ENCODE measurements at regions not wholly inside any gene's neighbourhood (a gene's known extent, or its start where the extent isn't known, plus 50 kb on each side); places are given as distances from the start of the nearest gene placed in this dataset.

- H3K9ac ChIP-seq (ENCODE audit: insufficient read length, low read depth): no peak overlapping the region
- no peaks in the 10 kb centered on the region for H3K4me1 ChIP-seq (ENCODE audit: insufficient read depth, insufficient read length)
- DNase-seq (ENCODE audit: low read depth, low spot score): no peak
- H3K36me3 ChIP-seq (ENCODE audit: insufficient read depth, insufficient read length, low read length): no peaks in the 10 kb centered on the region
- peaks cover 11% of the 10 kb centered on the region for H3K27me3 ChIP-seq (ENCODE audit: insufficient read depth, insufficient read length)
- H3K9me3 ChIP-seq (ENCODE audit: insufficient read depth, low read length): peaks cover 5% of the 10 kb centered on the region; the same call in 1 of the 2 replicates
- no peak overlapping the region for H3K4me3 ChIP-seq (ENCODE audit: insufficient read length, low read depth)
- TF ChIP-seq YY1 (IDR thresholded peaks at IDR 0.05; ENCODE audit: insufficient read depth, insufficient read length) (no peak), SUZ12 (IDR thresholded peaks at IDR 0.05; ENCODE audit: extremely low read depth, insufficient read depth, insufficient read length) (no peak), ZNF274 (IDR thresholded peaks at IDR 0.05; ENCODE audit: low read depth, low read length) (no peak)
These were observed 303.9 kb downstream of the C16orf95 start for GRCh38 chr16:87012954-87013938.

GRCh38 chr16:87014112-87014511 lies 303.1 kb downstream of the C16orf95 start:
- Histone ChIP-seq H3K27me3 (ENCODE audit: insufficient read depth, insufficient read length) (peaks cover 11% of the 10 kb centered on the region), H3K4me1 (ENCODE audit: insufficient read depth, insufficient read length) (no peaks in the 10 kb centered on the region), H3K9me3 (ENCODE audit: insufficient read depth, low read length) (no peaks in the 10 kb centered on the region), H3K4me3 (ENCODE audit: insufficient read length, low read depth) (no peak overlapping the region), H3K36me3 (ENCODE audit: insufficient read depth, insufficient read length, low read length) (no peaks in the 10 kb centered on the region), H3K9ac (ENCODE audit: insufficient read length, low read depth) (no peak overlapping the region)
- TF ChIP-seq SUZ12 (IDR thresholded peaks at IDR 0.05; ENCODE audit: extremely low read depth, insufficient read depth, insufficient read length): no peak
- no peak for TF ChIP-seq ZNF274 (IDR thresholded peaks at IDR 0.05; ENCODE audit: low read depth, low read length)
- TF ChIP-seq YY1 (IDR thresholded peaks at IDR 0.05; ENCODE audit: insufficient read depth, insufficient read length): no peak
- DNase-seq (ENCODE audit: low read depth, low spot score): no peak

- peaks cover 11% of the 10 kb centered on the region for H3K27me3 ChIP-seq (ENCODE audit: insufficient read depth, insufficient read length)
- H3K4me3 ChIP-seq (ENCODE audit: insufficient read length, low read depth): no peak overlapping the region
- H3K9ac ChIP-seq (ENCODE audit: insufficient read length, low read depth): no peak overlapping the region
- TF ChIP-seq YY1 (IDR thresholded peaks at IDR 0.05; ENCODE audit: insufficient read depth, insufficient read length) (no peak), ZNF274 (IDR thresholded peaks at IDR 0.05; ENCODE audit: low read depth, low read length) (no peak), SUZ12 (IDR thresholded peaks at IDR 0.05; ENCODE audit: extremely low read depth, insufficient read depth, insufficient read length) (no peak)
- DNase-seq (ENCODE audit: low read depth, low spot score): no peak
- H3K9me3 ChIP-seq (ENCODE audit: insufficient read depth, low read length): no peaks in the 10 kb centered on the region
- H3K36me3 ChIP-seq (ENCODE audit: insufficient read depth, insufficient read length, low read length): no peaks in the 10 kb centered on the region
- no peaks in the 10 kb centered on the region for H3K4me1 ChIP-seq (ENCODE audit: insufficient read depth, insufficient read length)
These were observed 302.2 kb downstream of the C16orf95 start for GRCh38 chr16:87015021-87015420.

DNA sequence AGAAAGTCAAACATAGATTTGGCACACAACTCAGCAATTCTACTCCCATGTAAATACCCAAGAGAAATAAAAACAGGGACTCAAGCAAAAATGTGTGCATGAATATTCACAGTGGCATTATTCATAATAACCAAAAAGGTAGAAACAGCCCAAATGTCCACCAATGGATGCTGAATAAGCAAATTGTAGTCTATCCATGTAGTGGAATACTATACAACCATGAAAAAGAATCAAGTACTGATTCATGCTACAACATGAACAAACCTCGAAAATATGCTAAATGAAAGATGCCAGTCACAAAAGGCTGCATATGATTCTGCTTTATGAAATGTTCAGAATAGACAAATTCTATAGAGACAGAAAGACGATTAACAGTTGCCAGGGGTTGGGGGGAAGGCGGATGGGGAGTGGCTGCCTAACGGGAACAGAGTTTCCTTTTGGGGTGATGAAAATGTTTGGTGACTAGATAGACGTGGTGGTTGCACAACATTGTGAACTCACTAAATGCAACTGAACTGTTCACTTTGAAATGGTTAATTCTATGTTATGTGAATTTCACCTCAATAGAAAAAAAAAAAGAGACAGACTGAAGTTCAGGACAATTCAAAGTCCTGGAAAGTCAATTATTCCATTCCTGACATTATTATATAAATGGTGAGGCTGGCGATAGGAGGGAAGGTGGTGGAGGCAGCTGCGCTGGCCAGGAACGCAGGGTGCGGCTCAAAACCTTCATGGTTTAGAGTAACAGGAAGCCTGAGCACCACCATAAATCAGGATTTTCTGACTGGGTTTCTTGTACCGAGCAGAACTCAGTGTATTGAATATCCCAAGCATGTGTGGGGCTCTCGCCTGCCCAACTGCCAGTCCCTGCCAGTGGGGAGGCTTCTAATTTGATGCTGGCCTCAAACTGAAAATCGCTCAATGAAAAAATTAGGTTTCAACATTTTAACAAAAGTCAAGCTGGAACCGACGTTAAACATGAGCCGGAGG lies 300.9 kb downstream of the C16orf95 start:
- Histone ChIP-seq H3K36me3 (ENCODE audit: insufficient read depth, insufficient read length, low read length) (no peaks in the 10 kb centered on the region), H3K9me3 (ENCODE audit: insufficient read depth, low read length) (no peaks in the 10 kb centered on the region), H3K9ac (ENCODE audit: insufficient read length, low read depth) (no peak overlapping the region), H3K4me3 (ENCODE audit: insufficient read length, low read depth) (no peak overlapping the region), H3K4me1 (ENCODE audit: insufficient read depth, insufficient read length) (no peaks in the 10 kb centered on the region), H3K27me3 (ENCODE audit: insufficient read depth, insufficient read length) (peaks cover 5% of the 10 kb centered on the region)
- no peak for DNase-seq (ENCODE audit: low read depth, low spot score)
- no peak for TF ChIP-seq ZNF274 (IDR thresholded peaks at IDR 0.05; ENCODE audit: low read depth, low read length)
- no peak for TF ChIP-seq YY1 (IDR thresholded peaks at IDR 0.05; ENCODE audit: insufficient read depth, insufficient read length)
- TF ChIP-seq SUZ12 (IDR thresholded peaks at IDR 0.05; ENCODE audit: extremely low read depth, insufficient read depth, insufficient read length): no peak

DNA sequence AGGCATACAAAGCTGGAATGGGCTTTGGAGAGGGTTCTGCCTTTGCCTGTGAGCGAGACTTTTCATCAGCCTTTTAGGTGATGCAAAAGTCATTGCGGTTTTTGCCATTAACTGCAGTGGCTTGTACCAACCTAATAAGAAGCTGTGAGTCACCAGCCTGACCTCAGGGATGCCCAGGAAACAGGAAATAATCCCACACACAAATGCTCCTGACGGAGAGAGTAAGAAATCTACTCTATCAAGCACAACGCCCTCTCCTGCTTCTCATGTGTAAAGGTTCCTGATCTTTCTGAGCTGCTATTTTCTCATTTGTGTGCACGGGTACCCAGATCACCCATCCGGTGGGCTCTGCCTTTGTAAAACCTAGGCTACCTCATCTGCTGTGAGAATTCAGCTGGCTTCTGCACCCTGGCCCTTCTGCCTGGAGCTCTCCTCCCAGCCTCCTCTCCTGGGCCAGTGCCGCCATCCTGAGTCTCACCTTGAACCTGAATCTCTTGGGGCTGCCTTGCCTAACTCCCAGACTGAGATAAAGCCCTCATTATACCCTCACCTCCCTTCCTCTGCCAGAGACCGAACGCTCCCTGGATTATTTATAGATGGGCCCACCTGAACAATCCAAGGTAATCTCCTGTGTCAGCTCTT lies 299.7 kb downstream of the C16orf95 start:
- no peak for TF ChIP-seq SUZ12 (IDR thresholded peaks at IDR 0.05; ENCODE audit: extremely low read depth, insufficient read depth, insufficient read length)
- no peak for TF ChIP-seq YY1 (IDR thresholded peaks at IDR 0.05; ENCODE audit: insufficient read depth, insufficient read length)
- TF ChIP-seq ZNF274 (IDR thresholded peaks at IDR 0.05; ENCODE audit: low read depth, low read length): no peak
- H3K27me3 ChIP-seq (ENCODE audit: insufficient read depth, insufficient read length): peaks cover 5% of the 10 kb centered on the region
- H3K4me3 ChIP-seq (ENCODE audit: insufficient read length, low read depth): no peak overlapping the region
- no peaks in the 10 kb centered on the region for H3K36me3 ChIP-seq (ENCODE audit: insufficient read depth, insufficient read length, low read length)
- H3K9ac ChIP-seq (ENCODE audit: insufficient read length, low read depth): no peak overlapping the region
- DNase-seq (ENCODE audit: low read depth, low spot score): peak; percentile 18
- no peaks in the 10 kb centered on the region for H3K4me1 ChIP-seq (ENCODE audit: insufficient read depth, insufficient read length)
- no peaks in the 10 kb centered on the region for H3K9me3 ChIP-seq (ENCODE audit: insufficient read depth, low read length)

GRCh38 chr16:87025676-87026075 lies 291.5 kb downstream of the C16orf95 start:
- H3K9ac ChIP-seq (ENCODE audit: insufficient read length, low read depth): no peak overlapping the region
- no peaks in the 10 kb centered on the region for H3K9me3 ChIP-seq (ENCODE audit: insufficient read depth, low read length)
- TF ChIP-seq ZNF274 (IDR thresholded peaks at IDR 0.05; ENCODE audit: low read depth, low read length): no peak
- TF ChIP-seq SUZ12 (IDR thresholded peaks at IDR 0.05; ENCODE audit: extremely low read depth, insufficient read depth, insufficient read length): no peak
- TF ChIP-seq YY1 (IDR thresholded peaks at IDR 0.05; ENCODE audit: insufficient read depth, insufficient read length): no peak
- no peak for DNase-seq (ENCODE audit: low read depth, low spot score)
- no peaks in the 10 kb centered on the region for H3K36me3 ChIP-seq (ENCODE audit: insufficient read depth, insufficient read length, low read length)
- H3K4me3 ChIP-seq (ENCODE audit: insufficient read length, low read depth): no peak overlapping the region
- H3K27me3 ChIP-seq (ENCODE audit: insufficient read depth, insufficient read length): no peaks in the 10 kb centered on the region
- no peaks in the 10 kb centered on the region for H3K4me1 ChIP-seq (ENCODE audit: insufficient read depth, insufficient read length)
